ENCODE measurements at regions not wholly inside any gene's neighbourhood (a gene's known extent, or its start where the extent isn't known, plus 50 kb on each side); places are given as distances from the start of the nearest gene placed in this dataset.

- TF ChIP-seq SP1 (IDR thresholded peaks at IDR 0.05) = no peak
- TF ChIP-seq SUZ12 (IDR thresholded peaks at IDR 0.05) = no peak
- TF ChIP-seq NFRKB (IDR thresholded peaks at IDR 0.05) = no peak
Measured at GRCh38 chrX:25872786-25873185, 265.4 kb upstream of the MAGEB18 start.

Data from HEK293T (cell line).